Pancreas (tissue), 10 donors: ENCODE measurements at regions not wholly inside any gene's neighbourhood (a gene's known extent, or its start where the extent isn't known, plus 50 kb on each side); places are given as distances from the start of the nearest gene placed in this dataset.

Source experiments
- ATAC-seq, 4 donors: fragments of 200-7000 bp; cut with Tn5 transposase; one replicate each; pipeline versions ENCODE4 v1.8.0 to v1.9.1; 2020; ENCODE audit warnings: mild to moderate bottlenecking in 4 of 4, moderate library complexity in 4 of 4
- DNase-seq, 6 donors: peaks; one replicate each; pipeline ENCODE4 v3.0.0-alpha.2; 2020
- FAIRE-seq: peaks from 2 replicates; lab custom pipeline; 2012; peaks lifted over from hg19 to GRCh38; lab: Jason Lieb, UNC
- H3K27ac ChIP-seq, 4 donors: fragments of 200-600 bp; sonication (generic); 1 replicate in 3 of 4; 2 replicates in 1 of 4; pipeline versions ENCODE4 v1.5.0 to v1.8.0; 2020
- H3K27me3 ChIP-seq, 4 donors: fragments of 200-600 bp; one replicate each; pipeline ENCODE4 v1.8.0; 2021
- H3K36me3 ChIP-seq, 3 donors: fragments of 200-600 bp; sonication (generic) in 1 of 3; one replicate each; pipeline versions ENCODE4 v1.5.0 to v1.8.0; 2020 to 2021
- H3K4me1 ChIP-seq, 3 donors: fragments of 200-600 bp; one replicate each; pipeline ENCODE4 v1.8.0; 2021
- H3K4me3 ChIP-seq, 4 donors: fragments of 200-600 bp; sonication (generic) in 2 of 4; one replicate each; pipeline versions ENCODE4 v1.5.0 to v1.8.0; 2020 to 2021
- H3K9me3 ChIP-seq, 4 donors: fragments of 200-600 bp; one replicate each; pipeline ENCODE4 v1.8.0; 2021
- CTCF ChIP-seq, 4 donors: fragments of 200-600 bp; sonication (generic) in 3 of 4; IDR thresholded peaks; one replicate each; pipeline versions ENCODE4 v1.5.0 to v1.8.0; 2021; ENCODE audit warnings: antibody characterized with exemption in 4 of 4
- WGBS, 2 donors: extraction: QIAGEN DNeasy Blood & Tissue Kit; methylation state at CpG; one replicate each; pipeline ENCODE4 v1.1.7; 2013; 5-methylcytosine and 5-hydroxymethylcytosine counted together
- intact Hi-C, 3 donors: fragments of 100-400 bp; cut with DNase I; formaldehyde crosslinking; loops; one replicate each; pipeline versions ENCODE4 v1.11.1 to v1.14.2; 2022
- donor health status: healthy with polysubstance abuse.
- donor health status: DM: no; HTN: no; CAD: no; lungs with moderate emphysema.
- donor health status: DM: no; HTN: no; CAD: no.
- donor health status: control.
- donor health status: control.
- donor health status: Bipolar disorder and iron deficiency.
- donor health status: DM: yes; HTN: yes; CAD: no.
- donor health status: DM: no; HTN: no; CAD: no.
- donor health status: DM: no; HTN: no; CAD: no.
- donor health status: DM: yes; HTN: yes; CAD: no.

GRCh38 chr12:32030151-32030550 lies 70.9 kb downstream of the RESF1 start:
- Histone ChIP-seq H3K27me3 (no peaks in the 10 kb centered on the region), H3K9me3 (no peaks in the 10 kb centered on the region), H3K4me1 (no peaks in the 10 kb centered on the region), H3K36me3 (no peaks in the 10 kb centered on the region), H3K27ac (no peak overlapping the region), H3K4me3 (no peak overlapping the region)
- ATAC-seq (no peak), FAIRE-seq (no peak), DNase-seq (no peak)
- 84 to 90% methylated on average over 12 of the region's 12 CpGs for WGBS, 2 donors
- intact Hi-C loops = no loop called here
- no peak for TF ChIP-seq CTCF (IDR thresholded peaks at IDR 0.05)

- H3K36me3 ChIP-seq = no peaks in the 10 kb centered on the region
- DNase-seq (no peak), ATAC-seq (no peak), FAIRE-seq (no peak)
- H3K27ac ChIP-seq = no peak overlapping the region
- no peak overlapping the region for H3K4me3 ChIP-seq
- no peaks in the 10 kb centered on the region for H3K9me3 ChIP-seq
- WGBS, 2 donors = 84 to 90% methylated on average over 2 of the region's 2 CpGs
- TF ChIP-seq CTCF (IDR thresholded peaks at IDR 0.05) = no peak
- H3K27me3 ChIP-seq = no peaks in the 10 kb centered on the region
- intact Hi-C loops = no loop called here
- no peaks in the 10 kb centered on the region for H3K4me1 ChIP-seq
Observed at GRCh38 chr12:32030676-32031075, 71.5 kb downstream of the RESF1 start.

GRCh38 chr12:32031109-32031508 lies 71.9 kb downstream of the RESF1 start:
- intact Hi-C loops = no loop called here
- H3K36me3 ChIP-seq = no peaks in the 10 kb centered on the region
- TF ChIP-seq CTCF (IDR thresholded peaks at IDR 0.05) = no peak
- DNase-seq (no peak), ATAC-seq (no peak), FAIRE-seq (no peak)
- no peak overlapping the region for H3K4me3 ChIP-seq
- 49 to 54% methylated on average over 3 of the region's 3 CpGs for WGBS, 2 donors
- H3K4me1 ChIP-seq = no peaks in the 10 kb centered on the region
- no peaks in the 10 kb centered on the region for H3K9me3 ChIP-seq
- H3K27ac ChIP-seq = no peak overlapping the region
- H3K27me3 ChIP-seq = no peaks in the 10 kb centered on the region

- Histone ChIP-seq H3K27ac (no peak overlapping the region), H3K27me3 (no peaks in the 10 kb centered on the region), H3K36me3 (no peaks in the 10 kb centered on the region), H3K4me3 (no peak overlapping the region), H3K9me3 (no peaks in the 10 kb centered on the region), H3K4me1 (no peaks in the 10 kb centered on the region)
- WGBS, 2 donors = 49% methylated on average over 7 of the region's 7 CpGs
- DNase-seq = no peak
- ATAC-seq = no peak
- FAIRE-seq = no peak
- TF ChIP-seq CTCF (IDR thresholded peaks at IDR 0.05) = no peak
- intact Hi-C loops = no loop called here
Observed at GRCh38 chr12:32032205-32032810, 73.1 kb downstream of the RESF1 start.

- 59 to 73% methylated on average over 2 of the region's 2 CpGs for WGBS, 2 donors
- Histone ChIP-seq H3K9me3 (no peaks in the 10 kb centered on the region), H3K36me3 (no peaks in the 10 kb centered on the region), H3K27ac (no peak overlapping the region), H3K4me3 (no peak overlapping the region), H3K27me3 (no peaks in the 10 kb centered on the region), H3K4me1 (no peaks in the 10 kb centered on the region)
- ATAC-seq = no peak
- no peak for DNase-seq
- FAIRE-seq = no peak
- no peak for TF ChIP-seq CTCF (IDR thresholded peaks at IDR 0.05)
- intact Hi-C loops = no loop called here
Observed at GRCh38 chr12:32033406-32033805, 73.2 kb upstream of the BICD1 start.
